ENCODE measurements at regions not wholly inside any gene's neighbourhood (a gene's known extent, or its start where the extent isn't known, plus 50 kb on each side); places are given as distances from the start of the nearest gene placed in this dataset.
"Not testable (repeated sequence)": the region's sequence is repeated elsewhere in the genome, so short reads cannot be mapped to it uniquely, and the experiment has no call there.

- DNase-seq (ENCODE audit: extremely low read depth, insufficient read length) = no peak
- Histone ChIP-seq H3K27me3 (replicated peaks; ENCODE audit: control insufficient read depth, insufficient read depth, low read length) (no peaks in the 10 kb centered on the region), H3K36me3 (ENCODE audit: control insufficient read depth, insufficient read depth, low read length) (no peaks in the 10 kb centered on the region), H3K4me3 (replicated peaks; ENCODE audit: low read depth, low read length) (no peak overlapping the region)
- no peak for TF ChIP-seq CTCF (IDR thresholded peaks at IDR 0.05; ENCODE audit: insufficient read depth, low read length, poor library complexity, severe bottlenecking)
Measured at GRCh38 chr5:27875148-27875547, 836.8 kb upstream of the CDH9 start.

GRCh38 chr5:27868292-27868691 lies 829.9 kb upstream of the CDH9 start:
- no peak overlapping the region for H3K4me3 ChIP-seq (replicated peaks; ENCODE audit: low read depth, low read length)
- H3K27me3 ChIP-seq (replicated peaks; ENCODE audit: control insufficient read depth, insufficient read depth, low read length) = no peaks in the 10 kb centered on the region
- TF ChIP-seq CTCF (IDR thresholded peaks at IDR 0.05; ENCODE audit: insufficient read depth, low read length, poor library complexity, severe bottlenecking) = no peak
- no peak for DNase-seq (ENCODE audit: extremely low read depth, insufficient read length)
- no peaks in the 10 kb centered on the region for H3K36me3 ChIP-seq (ENCODE audit: control insufficient read depth, insufficient read depth, low read length)

GRCh38 chr5:27855491-27855890 lies 817.1 kb upstream of the CDH9 start:
- no peaks in the 10 kb centered on the region for H3K36me3 ChIP-seq (ENCODE audit: control insufficient read depth, insufficient read depth, low read length)
- no peaks in the 10 kb centered on the region for H3K27me3 ChIP-seq (replicated peaks; ENCODE audit: control insufficient read depth, insufficient read depth, low read length)
- DNase-seq (ENCODE audit: extremely low read depth, insufficient read length) = no peak
- no peak for TF ChIP-seq CTCF (IDR thresholded peaks at IDR 0.05; ENCODE audit: insufficient read depth, low read length, poor library complexity, severe bottlenecking)
- H3K4me3 ChIP-seq (replicated peaks; ENCODE audit: low read depth, low read length) = no peak overlapping the region

- TF ChIP-seq CTCF (IDR thresholded peaks at IDR 0.05; ENCODE audit: insufficient read depth, low read length, poor library complexity, severe bottlenecking) = no peak
- Histone ChIP-seq H3K27me3 (replicated peaks; ENCODE audit: control insufficient read depth, insufficient read depth, low read length) (no peaks in the 10 kb centered on the region), H3K4me3 (replicated peaks; ENCODE audit: low read depth, low read length) (no peak overlapping the region), H3K36me3 (ENCODE audit: control insufficient read depth, insufficient read depth, low read length) (no peaks in the 10 kb centered on the region)
- no peak for DNase-seq (ENCODE audit: extremely low read depth, insufficient read length)
Measured at GRCh38 chr5:27854243-27854852, 816.0 kb upstream of the CDH9 start.

GRCh38 chr5:27845248-27845647 lies 806.9 kb upstream of the CDH9 start:
- TF ChIP-seq CTCF (IDR thresholded peaks at IDR 0.05; ENCODE audit: insufficient read depth, low read length, poor library complexity, severe bottlenecking) = no peak
- no peak for DNase-seq (ENCODE audit: extremely low read depth, insufficient read length)

GRCh38 chr5:27836704-27837103 lies 798.3 kb upstream of the CDH9 start:
- not testable (repeated sequence) for H3K27me3 ChIP-seq (replicated peaks; ENCODE audit: control insufficient read depth, insufficient read depth, low read length); DNase-seq (ENCODE audit: extremely low read depth, insufficient read length); H3K4me3 ChIP-seq (replicated peaks; ENCODE audit: low read depth, low read length); H3K36me3 ChIP-seq (ENCODE audit: control insufficient read depth, insufficient read depth, low read length)

More at GRCh38 chr5:27845248-27845647, 806.9 kb upstream of the CDH9 start:
- no peaks in the 10 kb centered on the region for H3K36me3 ChIP-seq (ENCODE audit: control insufficient read depth, insufficient read depth, low read length)
- no peaks in the 10 kb centered on the region for H3K27me3 ChIP-seq (replicated peaks; ENCODE audit: control insufficient read depth, insufficient read depth, low read length)
- no peak overlapping the region for H3K4me3 ChIP-seq (replicated peaks; ENCODE audit: low read depth, low read length)

All from GM06990 (cell line).